ENCODE measurements at regions not wholly inside any gene's neighbourhood (a gene's known extent, or its start where the extent isn't known, plus 50 kb on each side); places are given as distances from the start of the nearest gene placed in this dataset.

- no peak overlapping the region for H3K4me3 ChIP-seq (ENCODE audit: low read depth, low read length)
- TF ChIP-seq, protein P1, sequence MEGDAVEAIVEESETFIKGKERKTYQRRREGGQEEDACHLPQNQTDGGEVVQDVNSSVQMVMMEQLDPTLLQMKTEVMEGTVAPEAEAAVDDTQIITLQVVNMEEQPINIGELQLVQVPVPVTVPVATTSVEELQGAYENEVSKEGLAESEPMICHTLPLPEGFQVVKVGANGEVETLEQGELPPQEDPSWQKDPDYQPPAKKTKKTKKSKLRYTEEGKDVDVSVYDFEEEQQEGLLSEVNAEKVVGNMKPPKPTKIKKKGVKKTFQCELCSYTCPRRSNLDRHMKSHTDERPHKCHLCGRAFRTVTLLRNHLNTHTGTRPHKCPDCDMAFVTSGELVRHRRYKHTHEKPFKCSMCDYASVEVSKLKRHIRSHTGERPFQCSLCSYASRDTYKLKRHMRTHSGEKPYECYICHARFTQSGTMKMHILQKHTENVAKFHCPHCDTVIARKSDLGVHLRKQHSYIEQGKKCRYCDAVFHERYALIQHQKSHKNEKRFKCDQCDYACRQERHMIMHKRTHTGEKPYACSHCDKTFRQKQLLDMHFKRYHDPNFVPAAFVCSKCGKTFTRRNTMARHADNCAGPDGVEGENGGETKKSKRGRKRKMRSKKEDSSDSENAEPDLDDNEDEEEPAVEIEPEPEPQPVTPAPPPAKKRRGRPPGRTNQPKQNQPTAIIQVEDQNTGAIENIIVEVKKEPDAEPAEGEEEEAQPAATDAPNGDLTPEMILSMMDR (IDR thresholded peaks at IDR 0.05; ENCODE audit: insufficient read depth, low read depth, low read length, missing control alignments) = no peak
- no peak for DNase-seq (ENCODE audit: low read depth)
Observed at GRCh38 chr1:239912471-239912870, 179.2 kb upstream of the FMN2 start.

- TF ChIP-seq, protein P1 (IDR thresholded peaks at IDR 0.05; ENCODE audit: insufficient read depth, low read depth, low read length, missing control alignments) = no peak
- no peak overlapping the region for H3K4me3 ChIP-seq (ENCODE audit: low read depth, low read length)
- DNase-seq (ENCODE audit: low read depth) = no peak
Observed at GRCh38 chr1:239913141-239913585, 178.5 kb upstream of the FMN2 start.

- TF ChIP-seq, protein P1 (IDR thresholded peaks at IDR 0.05; ENCODE audit: insufficient read depth, low read depth, low read length, missing control alignments) = no peak
- DNase-seq (ENCODE audit: low read depth) = no peak
- H3K4me3 ChIP-seq (ENCODE audit: low read depth, low read length) = no peak overlapping the region
Observed at GRCh38 chr1:239914751-239915231, 176.9 kb upstream of the FMN2 start.

DNA sequence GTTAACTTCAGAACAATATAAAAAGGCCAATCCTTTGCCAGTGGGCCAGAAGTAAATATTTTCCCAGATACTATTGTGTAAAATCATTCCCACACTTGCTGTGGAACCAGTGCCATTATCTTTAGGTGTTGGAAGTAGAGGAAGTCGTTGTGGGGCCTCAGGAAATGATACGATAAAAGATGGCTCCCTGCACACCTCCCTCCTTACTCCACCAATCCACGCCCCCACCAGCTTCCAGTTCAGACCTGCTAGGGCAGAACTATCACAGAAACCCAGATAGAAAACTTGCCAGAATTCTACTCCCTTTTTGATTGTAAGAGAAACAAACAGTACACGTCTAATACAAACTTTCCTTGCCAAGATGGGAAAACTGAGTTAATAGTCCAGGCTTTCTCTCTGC is 173.0 kb upstream of the FMN2 start:
- no peak overlapping the region for H3K4me3 ChIP-seq (ENCODE audit: low read depth, low read length)
- TF ChIP-seq, protein P1 (IDR thresholded peaks at IDR 0.05; ENCODE audit: insufficient read depth, low read depth, low read length, missing control alignments) = no peak
- DNase-seq (ENCODE audit: low read depth) = no peak

DNA sequence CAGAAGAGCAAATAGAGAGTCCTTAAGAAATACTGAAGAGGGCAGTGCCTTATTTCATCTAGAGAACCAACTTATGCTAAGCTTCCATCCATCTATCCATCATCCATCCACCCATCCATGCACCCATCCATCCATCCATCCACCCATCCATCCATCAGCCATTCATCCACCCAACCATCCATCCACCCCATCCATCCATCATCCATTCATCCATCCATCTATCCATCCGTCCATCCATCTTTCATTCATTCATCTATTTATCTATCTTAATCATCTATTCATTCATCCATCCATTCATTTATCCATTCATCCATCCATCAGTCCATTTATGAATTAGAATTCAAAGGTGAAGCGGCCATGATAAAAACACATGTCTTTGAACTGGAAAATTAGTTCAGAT is 171.5 kb upstream of the FMN2 start:
- no peak overlapping the region for H3K4me3 ChIP-seq (ENCODE audit: low read depth, low read length)
- DNase-seq (ENCODE audit: low read depth) = no peak
- TF ChIP-seq, protein P1 (IDR thresholded peaks at IDR 0.05; ENCODE audit: insufficient read depth, low read depth, low read length, missing control alignments) = no peak

- no peak overlapping the region for H3K4me3 ChIP-seq (ENCODE audit: low read depth, low read length)
- TF ChIP-seq, protein P1 (IDR thresholded peaks at IDR 0.05; ENCODE audit: insufficient read depth, low read depth, low read length, missing control alignments) = no peak
- DNase-seq (ENCODE audit: low read depth) = no peak
Observed at GRCh38 chr1:239922778-239923522, 168.7 kb upstream of the FMN2 start.
